ENCODE measurements at regions not wholly inside any gene's neighbourhood (a gene's known extent, or its start where the extent isn't known, plus 50 kb on each side); places are given as distances from the start of the nearest gene placed in this dataset.
A peak's percentile ranks its signal among the peaks of the same experiment; 100 is the strongest.
"Not testable (repeated sequence)": the region's sequence is repeated elsewhere in the genome, so short reads cannot be mapped to it uniquely, and the experiment has no call there.

- DNase-seq (ENCODE audit: low read depth in 2 of 2, low spot score in 1 of 2) = no peak
Measured at GRCh38 chr7:65317372-65317771, 56.3 kb upstream of the ZNF92 start.

DNA sequence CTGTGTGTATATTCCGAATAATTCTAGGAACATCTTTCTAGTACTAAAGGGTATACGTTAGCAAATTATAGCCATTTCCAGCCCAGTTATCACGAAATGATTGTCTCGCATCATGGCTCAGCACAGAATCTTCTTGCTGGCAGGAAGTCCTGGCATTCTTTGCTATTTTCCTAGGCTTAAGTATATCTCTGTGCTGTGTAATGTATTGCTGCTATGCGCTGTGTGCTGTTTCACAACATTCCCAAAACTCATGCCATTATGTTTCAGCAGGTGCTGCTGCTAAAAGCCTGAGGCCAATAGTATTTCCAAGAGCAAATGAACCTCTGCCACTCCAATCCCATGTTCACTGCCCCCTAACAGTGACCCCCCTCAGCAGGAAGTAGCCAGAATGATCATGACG is 62.9 kb upstream of the ZNF92 start:
- no peak for DNase-seq (ENCODE audit: low read depth in 2 of 2, low spot score in 1 of 2)

- DNase-seq (ENCODE audit: low read depth in 2 of 2, low spot score in 1 of 2) = no peak
Measured at GRCh38 chr7:65308300-65308678, 65.4 kb upstream of the ZNF92 start.

- peak in 1 of 2 donors; percentile 5 for DNase-seq (ENCODE audit: low read depth in 2 of 2, low spot score in 1 of 2)
Measured at GRCh38 chr7:65307651-65308299, 65.9 kb upstream of the ZNF92 start.

- no peak for DNase-seq (ENCODE audit: low read depth in 2 of 2, low spot score in 1 of 2)
Measured at GRCh38 chr7:65304175-65304574, 69.5 kb upstream of the ZNF92 start.

DNA sequence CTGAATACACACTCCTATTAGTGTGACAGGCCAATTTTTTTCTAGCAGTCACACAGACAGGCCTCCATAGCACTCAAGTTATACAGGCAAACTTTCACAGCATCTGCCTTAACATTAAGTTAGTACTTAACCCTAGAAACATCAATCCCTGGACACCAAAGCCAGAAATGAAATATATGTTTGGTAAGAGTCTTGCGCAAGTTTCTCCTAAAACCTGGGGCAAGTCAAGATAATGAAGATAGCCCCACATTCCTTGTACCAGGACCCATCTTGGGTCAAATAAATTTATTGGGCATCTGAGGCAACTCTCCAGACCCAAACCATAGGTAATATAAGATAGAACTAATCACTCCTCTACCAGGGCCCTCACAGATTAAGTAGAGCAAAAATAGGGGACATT is 70.8 kb upstream of the ZNF92 start:
- DNase-seq (ENCODE audit: low read depth in 2 of 2, low spot score in 1 of 2) = no peak

- no peak for DNase-seq (ENCODE audit: low read depth in 2 of 2, low spot score in 1 of 2)
Measured at GRCh38 chr7:65301007-65301406, 72.6 kb upstream of the ZNF92 start.

- no peak for DNase-seq (ENCODE audit: low read depth in 2 of 2, low spot score in 1 of 2)
Measured at GRCh38 chr7:65295409-65295808, 78.2 kb upstream of the ZNF92 start.

DNA sequence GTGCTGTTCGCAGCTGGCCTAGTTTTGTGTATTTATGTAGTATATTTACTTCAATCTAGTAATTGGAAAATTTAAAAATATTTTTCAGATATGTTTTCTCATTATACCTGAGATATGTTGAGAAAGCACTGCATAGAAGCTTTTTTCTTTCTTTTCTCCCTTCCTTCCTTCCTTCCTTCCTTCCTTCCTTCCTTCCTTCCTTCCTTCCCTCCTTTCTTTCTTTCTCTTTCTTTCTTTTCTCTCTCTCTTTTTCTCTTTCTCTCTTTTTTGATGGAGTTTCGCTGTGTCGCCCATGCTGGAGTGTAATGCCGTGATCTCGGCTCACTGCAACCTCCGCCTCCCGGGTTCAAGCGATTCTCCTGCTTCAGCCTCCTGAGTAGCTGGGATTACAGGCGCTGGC is 83.3 kb upstream of the ZNF92 start:
- DNase-seq (ENCODE audit: low read depth in 2 of 2, low spot score in 1 of 2) = not testable (repeated sequence)

DNA sequence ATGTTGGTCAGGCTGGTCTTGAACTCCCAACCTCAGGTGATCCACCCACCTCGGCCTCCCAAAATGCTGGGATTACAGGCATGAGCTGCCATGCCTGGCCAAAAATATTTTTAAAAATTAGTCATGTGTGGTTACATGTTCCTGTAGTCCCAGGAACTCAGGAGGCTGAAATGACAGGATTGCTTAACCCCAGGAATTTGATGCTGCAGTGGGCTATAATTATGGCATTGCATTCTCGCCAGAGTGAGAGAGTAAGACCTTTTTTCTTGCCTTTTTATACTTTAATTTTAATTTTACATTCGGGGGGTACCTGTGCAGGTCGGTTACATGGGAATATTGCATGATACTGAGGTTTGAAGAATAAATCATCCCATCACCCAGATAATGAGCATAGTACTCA is 86.6 kb upstream of the ZNF92 start:
- DNase-seq (ENCODE audit: low read depth in 2 of 2, low spot score in 1 of 2) = no peak

- DNase-seq (ENCODE audit: low read depth in 2 of 2, low spot score in 1 of 2) = no peak
Measured at GRCh38 chr7:65285906-65286864, 87.5 kb upstream of the ZNF92 start.

DNA sequence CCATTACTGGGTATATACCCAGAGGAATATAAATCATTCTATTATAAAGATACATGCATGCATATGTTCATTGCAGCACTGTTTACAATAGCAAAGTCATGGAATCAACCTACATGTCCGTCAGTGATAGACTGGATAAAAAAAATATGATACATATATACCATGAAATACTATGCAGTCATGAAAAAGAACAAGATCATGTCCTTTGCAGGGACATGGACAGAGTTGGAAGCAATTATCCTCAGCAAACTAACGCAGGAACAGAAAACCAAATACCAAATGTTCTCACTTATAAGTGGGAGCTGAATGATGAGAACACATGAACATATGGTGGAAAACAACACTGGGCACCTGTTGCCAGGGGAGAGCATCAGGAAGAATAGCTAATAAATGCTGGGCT is 88.4 kb upstream of the ZNF92 start:
- not testable (repeated sequence) for DNase-seq (ENCODE audit: low read depth in 2 of 2, low spot score in 1 of 2)

DNA sequence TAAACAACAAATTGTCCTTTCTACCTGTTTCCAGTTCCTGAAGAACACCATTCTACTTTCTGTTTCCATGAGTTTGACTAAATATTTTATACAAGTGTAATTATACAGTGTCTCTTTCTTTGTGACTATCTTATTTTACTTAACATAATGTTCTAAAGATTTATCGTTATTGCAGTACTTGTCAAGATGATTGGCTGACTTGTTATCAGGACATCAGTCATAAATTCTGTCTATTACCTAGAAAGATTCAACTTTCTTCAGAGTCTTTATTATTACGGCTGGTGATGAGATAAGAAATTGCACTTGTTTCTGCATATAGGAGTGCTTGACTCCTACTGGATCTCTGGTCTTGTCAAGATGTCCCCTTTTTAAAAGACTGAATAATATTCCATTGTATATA is 93.9 kb upstream of the ZNF92 start:
- DNase-seq (ENCODE audit: low read depth in 2 of 2, low spot score in 1 of 2) = no peak

- DNase-seq (ENCODE audit: low read depth in 2 of 2, low spot score in 1 of 2) = no peak
Measured at GRCh38 chr7:65276822-65277221, 96.8 kb upstream of the ZNF92 start.

GRCh38 chr7:65271502-65271901 is 102.2 kb upstream of the ZNF92 start:
- not testable (repeated sequence) for DNase-seq (ENCODE audit: low read depth in 2 of 2, low spot score in 1 of 2)

DNA sequence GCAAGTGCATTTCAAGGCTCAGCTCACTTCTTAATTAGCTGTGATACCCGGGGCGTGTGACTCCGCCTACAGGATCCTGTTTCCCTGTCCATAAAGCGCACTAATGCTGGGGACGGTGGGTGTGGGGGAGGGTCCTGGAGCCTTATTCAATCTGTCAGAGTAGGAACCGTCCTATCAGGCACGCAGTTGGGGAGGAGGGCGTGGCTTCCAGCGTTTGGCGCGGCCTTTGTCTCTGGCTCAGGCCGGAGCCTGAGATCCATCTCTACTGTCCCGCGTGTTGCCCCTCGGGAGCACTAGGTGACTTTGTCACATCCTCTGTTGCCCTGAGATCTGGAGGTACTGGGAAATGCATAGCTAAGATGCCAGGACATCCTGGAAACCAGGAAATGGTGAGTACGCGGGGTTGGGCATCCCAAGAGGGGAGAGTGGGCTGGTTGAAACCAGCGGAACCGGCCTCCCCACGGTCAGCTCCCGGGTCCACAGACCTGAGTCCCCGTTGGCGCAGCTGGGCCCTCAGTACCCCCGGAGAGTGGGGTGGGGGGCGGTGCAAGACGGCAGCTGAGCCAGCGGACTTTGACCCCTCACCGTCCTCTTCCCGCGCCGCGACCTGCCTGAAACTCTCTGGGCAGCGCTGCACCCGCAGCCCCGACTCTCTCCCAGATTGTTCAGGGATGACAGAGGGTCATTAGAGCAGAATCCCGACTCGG is 104.4 kb upstream of the ZNF92 start:
- DNase-seq (ENCODE audit: low read depth in 2 of 2, low spot score in 1 of 2) = peak in 1 of 2 donors; percentile 4

GRCh38 chr7:65268782-65269149 is 104.9 kb upstream of the ZNF92 start:
- DNase-seq (ENCODE audit: low read depth in 2 of 2, low spot score in 1 of 2) = no peak

GRCh38 chr7:65265933-65266519 is 107.6 kb upstream of the ZNF92 start:
- no peak for DNase-seq (ENCODE audit: low read depth in 2 of 2, low spot score in 1 of 2)

GRCh38 chr7:65264258-65264657 is 109.4 kb upstream of the ZNF92 start:
- DNase-seq (ENCODE audit: low read depth in 2 of 2, low spot score in 1 of 2) = no peak

DNA sequence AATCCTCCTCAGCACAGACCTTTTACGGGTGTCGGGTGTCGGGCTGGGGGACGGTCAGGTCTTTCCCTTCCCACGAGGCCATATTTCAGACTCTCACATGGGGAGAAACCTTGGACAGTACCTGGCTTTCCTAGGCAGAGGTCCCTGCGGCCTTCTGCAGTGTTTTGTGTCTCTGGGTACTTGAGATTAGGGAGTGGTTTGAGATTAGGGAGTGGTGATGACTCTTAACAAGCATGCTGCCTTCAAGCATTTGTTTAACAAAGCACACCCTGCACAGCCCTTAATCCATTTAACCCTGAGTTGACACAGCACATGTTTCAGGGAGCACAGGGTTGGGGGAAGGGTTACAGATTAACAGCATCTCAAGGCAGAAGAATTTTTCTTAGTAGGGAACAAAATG is 113.0 kb upstream of the ZNF92 start:
- not testable (repeated sequence) for DNase-seq (ENCODE audit: low read depth in 2 of 2, low spot score in 1 of 2)

DNA sequence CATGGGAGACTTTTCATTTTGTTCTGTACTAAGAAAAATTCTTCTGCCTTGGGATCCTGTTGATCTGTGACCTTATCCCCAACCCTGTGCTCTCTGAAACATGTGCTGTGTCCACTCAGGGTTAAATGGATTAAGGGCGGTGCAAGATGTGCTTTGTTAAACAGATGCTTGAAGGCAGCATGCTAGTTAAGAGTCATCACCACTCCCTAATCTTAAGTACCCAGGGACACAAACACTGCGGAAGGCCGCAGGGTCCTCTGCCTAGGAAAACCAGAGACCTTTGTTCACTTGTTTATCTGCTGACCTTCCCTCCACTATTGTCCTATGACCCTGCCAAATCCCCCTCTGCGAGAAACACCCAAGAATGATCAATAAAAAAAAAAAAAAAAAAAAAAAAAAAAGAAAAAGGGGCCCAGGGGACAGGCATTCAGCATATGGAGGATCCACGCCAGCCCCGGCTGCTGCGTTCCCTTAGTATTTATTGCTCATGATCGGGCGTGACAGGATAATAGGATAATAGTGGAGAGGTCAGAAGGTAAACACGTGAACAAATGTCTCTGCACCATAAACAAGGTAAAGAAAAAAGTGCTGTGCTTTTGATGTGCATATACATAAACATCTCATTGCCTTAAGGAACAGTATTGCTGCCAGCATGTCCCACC is 113.7 kb upstream of the ZNF92 start:
- not testable (repeated sequence) for DNase-seq (ENCODE audit: low read depth in 2 of 2, low spot score in 1 of 2)

Measured in stimulated activated CD8-positive, alpha-beta memory T cell treated with anti-CD3 and anti-CD28 coated beads, Interleukin-4, amount 100 ng/mL, for 4 hours (primary cell).